ENCODE measurements at regions not wholly inside any gene's neighbourhood (a gene's known extent, or its start where the extent isn't known, plus 50 kb on each side); places are given as distances from the start of the nearest gene placed in this dataset.
A peak's percentile ranks its signal among the peaks of the same experiment; 100 is the strongest.

- Histone ChIP-seq H3K9me3 (no peaks in the 10 kb centered on the region), H3K4me3 (no peak overlapping the region), H3K4me1 (no peaks in the 10 kb centered on the region), H3K27ac (replicated peaks in 1 of 4) (no peak overlapping the region), H3K36me3 (no peaks in the 10 kb centered on the region), H3K27me3 (peaks cover 0 to 57% (median 0%) of the 10 kb centered on the region in 4 donors)
- 89% methylated on average over 4 of the region's 4 CpGs for WGBS
- intact Hi-C loops (cut with DNase I), result no loop called here
- DNase-seq (ENCODE audit: extremely low spot score), result no peak
- TF ChIP-seq EP300 (IDR thresholded peaks at IDR 0.05), result no peak
- TF ChIP-seq POLR2AphosphoS5 (IDR thresholded peaks at IDR 0.05), result no peak
- TF ChIP-seq POLR2A (IDR thresholded peaks at IDR 0.05; ENCODE audit: low read depth), result no peak
- TF ChIP-seq CTCF (IDR thresholded peaks at IDR 0.05), result no peak
Observed at GRCh38 chr7:25967278-25968204, 184.5 kb upstream of the NFE2L3 start.

GRCh38 chr7:25968205-25968993, 183.6 kb upstream of the NFE2L3 start:
- Histone ChIP-seq H3K27ac (replicated peaks in 1 of 4) (no peak overlapping the region), H3K36me3 (no peaks in the 10 kb centered on the region), H3K4me1 (no peaks in the 10 kb centered on the region), H3K27me3 (peaks cover 0 to 52% (median 0%) of the 10 kb centered on the region in 4 donors), H3K9me3 (no peaks in the 10 kb centered on the region), H3K4me3 (no peak overlapping the region)
- no peak for TF ChIP-seq POLR2AphosphoS5 (IDR thresholded peaks at IDR 0.05)
- TF ChIP-seq CTCF (IDR thresholded peaks at IDR 0.05), result no peak
- no peak for TF ChIP-seq EP300 (IDR thresholded peaks at IDR 0.05)
- no peak for TF ChIP-seq POLR2A (IDR thresholded peaks at IDR 0.05; ENCODE audit: low read depth)
- intact Hi-C loops (cut with DNase I), result no loop called here
- DNase-seq (ENCODE audit: extremely low spot score), result no peak
- WGBS, result 79% methylated on average over 22 of the region's 24 CpGs

GRCh38 chr7:25970356-25970755, 181.6 kb upstream of the NFE2L3 start:
- TF ChIP-seq POLR2A (IDR thresholded peaks at IDR 0.05; ENCODE audit: low read depth) (no peak), EP300 (IDR thresholded peaks at IDR 0.05) (no peak), CTCF (IDR thresholded peaks at IDR 0.05) (no peak)
- H3K36me3 ChIP-seq, result no peaks in the 10 kb centered on the region
- no peaks in the 10 kb centered on the region for H3K9me3 ChIP-seq
- intact Hi-C loops (cut with DNase I), result no loop called here
- no peak overlapping the region for H3K27ac ChIP-seq (replicated peaks in 1 of 4)
- H3K4me3 ChIP-seq, result no peak overlapping the region
- peak; percentile 10 for DNase-seq (ENCODE audit: extremely low spot score)
- no peaks in the 10 kb centered on the region for H3K4me1 ChIP-seq
- WGBS, result 88% methylated on average over 4 of the region's 4 CpGs
- H3K27me3 ChIP-seq, result peaks cover 0 to 42% (median 0%) of the 10 kb centered on the region in 4 donors

GRCh38 chr7:25970911-25971310, 181.1 kb upstream of the NFE2L3 start:
- TF ChIP-seq CTCF (IDR thresholded peaks at IDR 0.05) (no peak), POLR2AphosphoS5 (IDR thresholded peaks at IDR 0.05) (no peak), EP300 (IDR thresholded peaks at IDR 0.05) (no peak), POLR2A (IDR thresholded peaks at IDR 0.05; ENCODE audit: low read depth) (no peak)

More at GRCh38 chr7:25970911-25971310, 181.1 kb upstream of the NFE2L3 start:
- H3K4me1 ChIP-seq, result no peaks in the 10 kb centered on the region
- H3K4me3 ChIP-seq, result no peak overlapping the region
- H3K27me3 ChIP-seq, result peaks cover 0 to 37% (median 0%) of the 10 kb centered on the region in 4 donors
- no peak for DNase-seq (ENCODE audit: extremely low spot score)
- H3K36me3 ChIP-seq, result no peaks in the 10 kb centered on the region
- H3K9me3 ChIP-seq, result no peaks in the 10 kb centered on the region
- intact Hi-C loops (cut with DNase I), result no loop called here
- 67% methylated on average over 5 of the region's 5 CpGs for WGBS
- no peak overlapping the region for H3K27ac ChIP-seq (replicated peaks in 1 of 4)
